C4-2B (cell line): ENCODE measurements at regions not wholly inside any gene's neighbourhood (a gene's known extent, or its start where the extent isn't known, plus 50 kb on each side); places are given as distances from the start of the nearest gene placed in this dataset.

Experiments
- ZFX ChIP-seq: fragments of 450-650 bp; IDR thresholded peaks from 2 replicates; pipeline ENCODE4 v1.6.1; 2017
- TF ChIP-seq, protein P1 (sequence below): fragments of 450-650 bp; conservative IDR thresholded peaks from 2 replicates; pipeline ENCODE4 v1.5.1; 2017; ENCODE audit warnings: mild to moderate bottlenecking

DNA sequence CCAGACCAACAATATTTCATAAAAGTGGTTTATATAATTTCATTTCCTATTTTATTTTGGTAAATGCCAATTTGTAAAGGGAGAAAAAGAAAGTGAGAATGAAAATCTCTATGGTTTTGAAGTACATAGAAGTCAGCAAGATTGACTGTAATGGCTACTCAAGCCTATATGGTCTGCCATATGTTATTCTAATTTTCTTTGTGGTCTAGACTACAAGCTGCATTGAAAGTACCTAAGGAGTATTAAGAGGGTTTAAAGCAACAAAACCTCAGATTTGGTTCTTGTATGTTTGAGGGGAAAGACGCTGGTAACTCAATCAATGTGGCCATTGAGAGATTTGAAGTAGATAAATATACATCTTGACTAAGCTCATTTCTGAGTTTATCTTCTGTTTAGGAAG lies 193.5 kb upstream of the EYA4 start:
- TF ChIP-seq, protein P1, sequence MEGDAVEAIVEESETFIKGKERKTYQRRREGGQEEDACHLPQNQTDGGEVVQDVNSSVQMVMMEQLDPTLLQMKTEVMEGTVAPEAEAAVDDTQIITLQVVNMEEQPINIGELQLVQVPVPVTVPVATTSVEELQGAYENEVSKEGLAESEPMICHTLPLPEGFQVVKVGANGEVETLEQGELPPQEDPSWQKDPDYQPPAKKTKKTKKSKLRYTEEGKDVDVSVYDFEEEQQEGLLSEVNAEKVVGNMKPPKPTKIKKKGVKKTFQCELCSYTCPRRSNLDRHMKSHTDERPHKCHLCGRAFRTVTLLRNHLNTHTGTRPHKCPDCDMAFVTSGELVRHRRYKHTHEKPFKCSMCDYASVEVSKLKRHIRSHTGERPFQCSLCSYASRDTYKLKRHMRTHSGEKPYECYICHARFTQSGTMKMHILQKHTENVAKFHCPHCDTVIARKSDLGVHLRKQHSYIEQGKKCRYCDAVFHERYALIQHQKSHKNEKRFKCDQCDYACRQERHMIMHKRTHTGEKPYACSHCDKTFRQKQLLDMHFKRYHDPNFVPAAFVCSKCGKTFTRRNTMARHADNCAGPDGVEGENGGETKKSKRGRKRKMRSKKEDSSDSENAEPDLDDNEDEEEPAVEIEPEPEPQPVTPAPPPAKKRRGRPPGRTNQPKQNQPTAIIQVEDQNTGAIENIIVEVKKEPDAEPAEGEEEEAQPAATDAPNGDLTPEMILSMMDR = no peak
- TF ChIP-seq ZFX = no peak
